GM18870 (cell line): ENCODE measurements at regions not wholly inside any gene's neighbourhood (a gene's known extent, or its start where the extent isn't known, plus 50 kb on each side); places are given as distances from the start of the nearest gene placed in this dataset.
"Not testable (repeated sequence)": the region's sequence is repeated elsewhere in the genome, so short reads cannot be mapped to it uniquely, and the experiment has no call there.

ENCODE experiments used
- ATAC-seq: cut with Tn5 transposase; IDR thresholded peaks from one replicate; pipeline ENCODE4 v1.9.1; 2021; ENCODE audit warnings: moderate library complexity; ENCODE audit not compliant: unreplicated experiment

- ATAC-seq = not testable (repeated sequence)
Observed at GRCh38 chr6:125653752-125654151, 95.7 kb upstream of the HEY2 start.

- no peak for ATAC-seq
Observed at GRCh38 chr6:125655511-125655910, 93.9 kb upstream of the HEY2 start.

- no peak for ATAC-seq
Observed at GRCh38 chr6:125656287-125656870, 93.1 kb upstream of the HEY2 start.

- ATAC-seq = no peak
Observed at GRCh38 chr6:125658136-125658535, 91.3 kb upstream of the HEY2 start.

GRCh38 chr6:125658759-125659431, 90.5 kb upstream of the HEY2 start:
- no peak for ATAC-seq

- no peak for ATAC-seq
Observed at GRCh38 chr6:125659887-125660286, 89.5 kb upstream of the HEY2 start.

GRCh38 chr6:125662296-125662695, 87.1 kb upstream of the HEY2 start:
- no peak for ATAC-seq

GRCh38 chr6:125665295-125665814, 84.1 kb upstream of the HEY2 start:
- ATAC-seq = no peak

- no peak for ATAC-seq
Observed at GRCh38 chr6:125667326-125667725, 82.1 kb upstream of the HEY2 start.

GRCh38 chr6:125668071-125668470, 81.4 kb upstream of the HEY2 start:
- ATAC-seq = no peak

- ATAC-seq = no peak
Observed at GRCh38 chr6:125670568-125670967, 78.9 kb upstream of the HEY2 start.

GRCh38 chr6:125671323-125671722, 78.1 kb upstream of the HEY2 start:
- no peak for ATAC-seq

GRCh38 chr6:125674230-125674629, 75.2 kb upstream of the HEY2 start:
- ATAC-seq = no peak

GRCh38 chr6:125678601-125679000, 70.8 kb upstream of the HEY2 start:
- no peak for ATAC-seq

- no peak for ATAC-seq
Observed at GRCh38 chr6:125679128-125679527, 70.3 kb upstream of the HEY2 start.

GRCh38 chr6:125679651-125680050, 69.8 kb upstream of the HEY2 start:
- ATAC-seq = no peak

- no peak for ATAC-seq
Observed at GRCh38 chr6:125682939-125683338, 66.5 kb upstream of the HEY2 start.

- no peak for ATAC-seq
Observed at GRCh38 chr6:125688138-125688537, 61.3 kb upstream of the HEY2 start.

- ATAC-seq = no peak
Observed at GRCh38 chr6:125693480-125693879, 56.0 kb upstream of the HEY2 start.

- no peak for ATAC-seq
Observed at GRCh38 chr6:125699591-125699990, 49.8 kb upstream of the HEY2 start.
